ENCODE measurements at regions not wholly inside any gene's neighbourhood (a gene's known extent, or its start where the extent isn't known, plus 50 kb on each side); places are given as distances from the start of the nearest gene placed in this dataset.

DNA sequence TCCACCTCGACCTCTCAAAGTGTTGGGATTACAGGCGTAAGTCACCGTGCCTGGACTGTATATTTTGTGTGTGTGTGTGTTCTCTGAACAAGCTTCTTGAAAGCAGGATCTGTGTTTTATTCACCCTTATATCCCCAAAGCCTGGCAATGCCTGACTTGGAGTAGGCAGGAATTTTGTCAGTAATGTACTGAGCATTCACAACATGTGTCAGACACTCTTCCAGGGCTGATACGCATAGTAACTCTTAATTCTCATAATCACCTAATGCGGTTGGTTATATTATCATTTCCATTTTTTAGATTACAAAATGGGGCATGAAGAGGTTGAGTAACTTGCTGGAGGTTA is 50.4 kb upstream of the PLEKHG3 start:
- ChIA-PET POLR2A (no interaction called here), CTCF (interaction anchor here (0.7 kb wide), 1 partner anchor 10 kb away, joined by 3 read pairs; no protein-coding TSS in a partner anchor)
- Mint-ChIP-seq H3K4me1 (peaks cover 3% of the 10 kb centered on the region), H3K9me3 (ENCODE audit: insufficient read depth) (no peaks in the 10 kb centered on the region), H3K27me3 (peaks cover 23% of the 10 kb centered on the region), H3K27ac (no peak overlapping the region), H3K4me3 (no peak overlapping the region)
- Histone ChIP-seq H3K27ac (ENCODE audit: low read length in 2 of 2) (no peak overlapping the region), H2AFZ (ENCODE audit: insufficient read depth, low read depth, low read length, poor library complexity, severe bottlenecking) (no peak overlapping the region), H3K4me2 (replicated peaks; ENCODE audit: low read depth, low read length, poor library complexity, severe bottlenecking) (no peak overlapping the region), H3K9ac (ENCODE audit: low read length) (no peak overlapping the region), H3K4me1 (ENCODE audit: control insufficient read depth in 2 of 2, insufficient read depth in 2 of 2, low read length in 2 of 2) (peaks cover 0 to under 1% of the 10 kb centered on the region in 2 donors), H3K4me3 (ENCODE audit: control extremely low read depth in 1 of 5, extremely low read depth in 1 of 5, insufficient read depth in 1 of 5, low read depth in 2 of 5, low read length in 4 of 5) (no peak overlapping the region), H3K27me3 (replicated peaks in 1 of 4; ENCODE audit: control extremely low read depth in 1 of 4, control insufficient read depth in 3 of 4, insufficient read depth in 4 of 4, low read length in 3 of 4) (no peaks in the 10 kb centered on the region), H3K36me3 (replicated peaks in 1 of 2; ENCODE audit: control extremely low read depth in 1 of 2, control insufficient read depth in 1 of 2, extremely low read depth in 1 of 2, insufficient read depth in 2 of 2, low read length in 1 of 2) (no peaks in the 10 kb centered on the region), H3K9me3 (ENCODE audit: control extremely low read depth in 1 of 3, control insufficient read depth in 2 of 3, insufficient read depth in 1 of 3, low read length in 2 of 3) (peaks cover 0 to 2% (median 0%) of the 10 kb centered on the region in 3 donors), H4K20me1 (ENCODE audit: control insufficient read depth, insufficient read depth, low read length, poor library complexity, severe bottlenecking) (no peaks in the 10 kb centered on the region), H3K79me2 (ENCODE audit: control insufficient read depth, insufficient read depth, low read length) (no peaks in the 10 kb centered on the region)
- DNase-seq (no peak), ATAC-seq (ENCODE audit: low read depth) (no peak)
- no CpG with 5 or more reads among the region's 5 CpGs for WGBS (ENCODE audit: insufficient coverage)
- intact Hi-C loops (cut with micrococcal nuclease) = no loop called here
- no peak for TF ChIP-seq EZH2 (IDR thresholded peaks at IDR 0.05; ENCODE audit: borderline replicate concordance, insufficient read depth, low read depth, low read length, poor library complexity, severe bottlenecking)
- TF ChIP-seq, protein P1, sequence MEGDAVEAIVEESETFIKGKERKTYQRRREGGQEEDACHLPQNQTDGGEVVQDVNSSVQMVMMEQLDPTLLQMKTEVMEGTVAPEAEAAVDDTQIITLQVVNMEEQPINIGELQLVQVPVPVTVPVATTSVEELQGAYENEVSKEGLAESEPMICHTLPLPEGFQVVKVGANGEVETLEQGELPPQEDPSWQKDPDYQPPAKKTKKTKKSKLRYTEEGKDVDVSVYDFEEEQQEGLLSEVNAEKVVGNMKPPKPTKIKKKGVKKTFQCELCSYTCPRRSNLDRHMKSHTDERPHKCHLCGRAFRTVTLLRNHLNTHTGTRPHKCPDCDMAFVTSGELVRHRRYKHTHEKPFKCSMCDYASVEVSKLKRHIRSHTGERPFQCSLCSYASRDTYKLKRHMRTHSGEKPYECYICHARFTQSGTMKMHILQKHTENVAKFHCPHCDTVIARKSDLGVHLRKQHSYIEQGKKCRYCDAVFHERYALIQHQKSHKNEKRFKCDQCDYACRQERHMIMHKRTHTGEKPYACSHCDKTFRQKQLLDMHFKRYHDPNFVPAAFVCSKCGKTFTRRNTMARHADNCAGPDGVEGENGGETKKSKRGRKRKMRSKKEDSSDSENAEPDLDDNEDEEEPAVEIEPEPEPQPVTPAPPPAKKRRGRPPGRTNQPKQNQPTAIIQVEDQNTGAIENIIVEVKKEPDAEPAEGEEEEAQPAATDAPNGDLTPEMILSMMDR (IDR thresholded peaks at IDR 0.05) = no peak

DNA sequence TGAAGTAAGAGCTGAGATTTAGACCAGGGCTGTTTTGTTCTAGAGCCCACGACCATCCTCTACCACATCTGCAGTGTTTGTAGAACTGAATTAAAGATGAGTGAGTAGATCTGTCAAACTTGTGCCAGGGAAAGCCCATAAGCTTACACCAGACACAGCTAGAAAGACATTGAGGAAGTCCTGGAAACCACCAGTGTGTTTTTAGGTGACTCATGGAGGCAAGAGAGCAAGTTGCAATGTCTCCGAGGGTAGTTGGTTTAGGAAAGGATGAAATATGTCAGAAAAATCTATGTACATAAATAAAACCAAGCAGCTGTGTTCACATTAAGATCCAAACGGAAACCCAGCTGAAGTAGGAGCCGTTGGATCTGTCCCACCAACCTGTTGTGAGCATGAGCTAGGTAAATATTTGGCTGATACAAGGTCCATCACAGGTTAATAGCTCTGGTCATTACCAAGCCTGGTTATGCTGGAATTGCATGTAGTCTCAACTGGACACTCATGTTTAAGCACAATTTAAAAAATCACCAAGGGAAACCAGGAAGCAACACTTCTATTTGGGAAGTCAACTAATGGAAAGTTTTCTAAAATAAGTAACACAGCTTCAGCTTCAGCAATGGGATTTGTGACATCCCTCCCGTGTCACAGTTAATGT is 49.9 kb upstream of the PLEKHG3 start:
- H3K4me1 ChIP-seq (ENCODE audit: control insufficient read depth in 2 of 2, insufficient read depth in 2 of 2, low read length in 2 of 2) = peaks cover 0 to 5% of the 10 kb centered on the region in 2 donors
- WGBS (ENCODE audit: insufficient coverage) = 0% methylated on average over 2 of the region's 5 CpGs
- no peaks in the 10 kb centered on the region for H3K27me3 ChIP-seq (replicated peaks in 1 of 4; ENCODE audit: control extremely low read depth in 1 of 4, control insufficient read depth in 3 of 4, insufficient read depth in 4 of 4, low read length in 3 of 4)
- H3K27ac ChIP-seq (ENCODE audit: low read length in 2 of 2) = no peak overlapping the region
- ATAC-seq (ENCODE audit: low read depth) = no peak
- ChIA-PET POLR2A (no interaction called here), CTCF (interaction anchor here (0.7 to 1.1 kb wide), 2 partner anchors 10 to 17 kb away, joined by 3 to 4 read pairs; no protein-coding TSS in a partner anchor)
- no peak overlapping the region for H3K4me2 ChIP-seq (replicated peaks; ENCODE audit: low read depth, low read length, poor library complexity, severe bottlenecking)
- H3K4me3 ChIP-seq (ENCODE audit: control extremely low read depth in 1 of 5, extremely low read depth in 1 of 5, insufficient read depth in 1 of 5, low read depth in 2 of 5, low read length in 4 of 5) = no peak overlapping the region
- H3K9me3 ChIP-seq (ENCODE audit: control extremely low read depth in 1 of 3, control insufficient read depth in 2 of 3, insufficient read depth in 1 of 3, low read length in 2 of 3) = peaks cover 0 to 2% (median 0%) of the 10 kb centered on the region in 3 donors
- no peak overlapping the region for H2AFZ ChIP-seq (ENCODE audit: insufficient read depth, low read depth, low read length, poor library complexity, severe bottlenecking)
- H3K4me3 Mint-ChIP-seq = no peak overlapping the region
- H4K20me1 ChIP-seq (ENCODE audit: control insufficient read depth, insufficient read depth, low read length, poor library complexity, severe bottlenecking) = no peaks in the 10 kb centered on the region
- no peaks in the 10 kb centered on the region for H3K9me3 Mint-ChIP-seq (ENCODE audit: insufficient read depth)
- DNase-seq = no peak
- no peaks in the 10 kb centered on the region for H3K79me2 ChIP-seq (ENCODE audit: control insufficient read depth, insufficient read depth, low read length)
- no peaks in the 10 kb centered on the region for H3K36me3 ChIP-seq (replicated peaks in 1 of 2; ENCODE audit: control extremely low read depth in 1 of 2, control insufficient read depth in 1 of 2, extremely low read depth in 1 of 2, insufficient read depth in 2 of 2, low read length in 1 of 2)
- TF ChIP-seq, protein P1 (IDR thresholded peaks at IDR 0.05) = no peak
- TF ChIP-seq EZH2 (IDR thresholded peaks at IDR 0.05; ENCODE audit: borderline replicate concordance, insufficient read depth, low read depth, low read length, poor library complexity, severe bottlenecking) = no peak
- H3K27me3 Mint-ChIP-seq = peaks cover 27% of the 10 kb centered on the region
- H3K4me1 Mint-ChIP-seq = peaks cover 7% of the 10 kb centered on the region
- no peak overlapping the region for H3K27ac Mint-ChIP-seq
- no peak overlapping the region for H3K9ac ChIP-seq (ENCODE audit: low read length)
- intact Hi-C loops (cut with micrococcal nuclease) = no loop called here
